ENCODE measurements at regions not wholly inside any gene's neighbourhood (a gene's known extent, or its start where the extent isn't known, plus 50 kb on each side); places are given as distances from the start of the nearest gene placed in this dataset.

- TF ChIP-seq CTCF (IDR thresholded peaks at IDR 0.05; ENCODE audit: control extremely low read depth in 1 of 3, insufficient read depth in 1 of 3, low read depth in 1 of 3, low read length in 3 of 3) (no peak), SUZ12 (IDR thresholded peaks at IDR 0.05; ENCODE audit: low read length) (no peak), SP1 (IDR thresholded peaks at IDR 0.05; ENCODE audit: low read depth, low read length) (no peak), POLR2AphosphoS5 (IDR thresholded peaks at IDR 0.05; ENCODE audit: low read depth, low read length) (no peak), POLR2A (IDR thresholded peaks at IDR 0.05; ENCODE audit: control extremely low read depth in 1 of 2, low read depth in 2 of 2, low read length in 2 of 2) (no peak), ATF3 (IDR thresholded peaks at IDR 0.05; ENCODE audit: insufficient read depth, low read depth, low read length) (no peak), BRCA1 (IDR thresholded peaks at IDR 0.05; ENCODE audit: low read depth, low read length) (no peak), SIX5 (IDR thresholded peaks at IDR 0.05; ENCODE audit: low read depth, low read length) (no peak), EP300 (IDR thresholded peaks at IDR 0.05; ENCODE audit: borderline replicate concordance in 1 of 2, low read depth in 2 of 2, low read length in 2 of 2) (no peak)
Observed at GRCh38 chr6:18684343-18684742, 297.2 kb downstream of the RNF144B start.

All from H1 (cell line).